ENCODE measurements at regions not wholly inside any gene's neighbourhood (a gene's known extent, or its start where the extent isn't known, plus 50 kb on each side); places are given as distances from the start of the nearest gene placed in this dataset.

DNA sequence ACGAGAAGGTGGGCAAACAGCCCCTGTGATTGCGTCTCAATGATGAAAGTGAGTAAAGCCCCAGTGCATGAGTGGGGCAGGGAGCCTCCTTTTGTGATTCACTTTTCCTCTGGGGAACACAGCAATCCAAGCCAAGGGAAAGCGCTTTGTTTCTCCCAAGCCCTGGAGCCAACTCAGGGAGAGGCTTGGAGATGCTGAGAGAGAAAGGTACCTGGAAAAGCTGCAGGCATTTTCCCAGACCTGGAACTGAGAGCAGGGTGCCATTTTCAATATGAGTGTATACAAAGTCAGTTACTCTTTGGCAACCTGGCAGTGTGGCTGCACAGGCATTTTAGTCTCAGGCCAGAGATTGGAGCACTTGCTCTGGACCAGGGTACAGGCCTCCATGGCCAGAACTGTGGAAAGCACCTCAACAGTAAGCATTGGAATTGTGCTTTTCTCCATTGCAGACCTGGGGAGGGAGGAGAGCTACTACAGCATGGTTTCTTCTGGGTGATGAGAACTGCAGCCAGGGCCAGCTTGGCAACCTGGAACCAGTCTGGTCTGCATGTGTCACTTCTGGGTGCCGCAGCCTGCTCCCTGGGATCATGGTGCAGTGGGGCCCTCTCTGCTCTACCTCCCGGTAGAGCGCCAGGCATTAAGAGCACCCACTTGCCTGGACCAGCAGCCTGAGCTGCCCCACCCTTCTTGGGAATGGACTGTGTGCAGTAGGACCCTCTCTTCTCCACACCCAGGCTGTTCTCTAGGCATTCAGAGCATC is 89.0 kb upstream of the CDH5 start:
- Histone ChIP-seq H3K36me3 (ENCODE audit: low read depth) (no peaks in the 10 kb centered on the region), H3K4me3 (ENCODE audit: severe bottlenecking) (no peak overlapping the region), H3K9me3 (ENCODE audit: severe bottlenecking) (no peaks in the 10 kb centered on the region), H3K27ac (ENCODE audit: poor library complexity, severe bottlenecking) (peak overlapping the region; percentile 87), H3K27me3 (ENCODE audit: insufficient read depth, poor library complexity, severe bottlenecking) (no peaks in the 10 kb centered on the region), H3K4me1 (ENCODE audit: insufficient read depth, poor library complexity, severe bottlenecking) (peaks cover 17% of the 10 kb centered on the region)
- TF ChIP-seq, protein P1, sequence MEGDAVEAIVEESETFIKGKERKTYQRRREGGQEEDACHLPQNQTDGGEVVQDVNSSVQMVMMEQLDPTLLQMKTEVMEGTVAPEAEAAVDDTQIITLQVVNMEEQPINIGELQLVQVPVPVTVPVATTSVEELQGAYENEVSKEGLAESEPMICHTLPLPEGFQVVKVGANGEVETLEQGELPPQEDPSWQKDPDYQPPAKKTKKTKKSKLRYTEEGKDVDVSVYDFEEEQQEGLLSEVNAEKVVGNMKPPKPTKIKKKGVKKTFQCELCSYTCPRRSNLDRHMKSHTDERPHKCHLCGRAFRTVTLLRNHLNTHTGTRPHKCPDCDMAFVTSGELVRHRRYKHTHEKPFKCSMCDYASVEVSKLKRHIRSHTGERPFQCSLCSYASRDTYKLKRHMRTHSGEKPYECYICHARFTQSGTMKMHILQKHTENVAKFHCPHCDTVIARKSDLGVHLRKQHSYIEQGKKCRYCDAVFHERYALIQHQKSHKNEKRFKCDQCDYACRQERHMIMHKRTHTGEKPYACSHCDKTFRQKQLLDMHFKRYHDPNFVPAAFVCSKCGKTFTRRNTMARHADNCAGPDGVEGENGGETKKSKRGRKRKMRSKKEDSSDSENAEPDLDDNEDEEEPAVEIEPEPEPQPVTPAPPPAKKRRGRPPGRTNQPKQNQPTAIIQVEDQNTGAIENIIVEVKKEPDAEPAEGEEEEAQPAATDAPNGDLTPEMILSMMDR (IDR thresholded peaks at IDR 0.05; ENCODE audit: poor library complexity, severe bottlenecking) = no peak
- ATAC-seq (ENCODE audit: low read depth) (no peak), DNase-seq (ENCODE audit: low spot score) (no peak)

DNA sequence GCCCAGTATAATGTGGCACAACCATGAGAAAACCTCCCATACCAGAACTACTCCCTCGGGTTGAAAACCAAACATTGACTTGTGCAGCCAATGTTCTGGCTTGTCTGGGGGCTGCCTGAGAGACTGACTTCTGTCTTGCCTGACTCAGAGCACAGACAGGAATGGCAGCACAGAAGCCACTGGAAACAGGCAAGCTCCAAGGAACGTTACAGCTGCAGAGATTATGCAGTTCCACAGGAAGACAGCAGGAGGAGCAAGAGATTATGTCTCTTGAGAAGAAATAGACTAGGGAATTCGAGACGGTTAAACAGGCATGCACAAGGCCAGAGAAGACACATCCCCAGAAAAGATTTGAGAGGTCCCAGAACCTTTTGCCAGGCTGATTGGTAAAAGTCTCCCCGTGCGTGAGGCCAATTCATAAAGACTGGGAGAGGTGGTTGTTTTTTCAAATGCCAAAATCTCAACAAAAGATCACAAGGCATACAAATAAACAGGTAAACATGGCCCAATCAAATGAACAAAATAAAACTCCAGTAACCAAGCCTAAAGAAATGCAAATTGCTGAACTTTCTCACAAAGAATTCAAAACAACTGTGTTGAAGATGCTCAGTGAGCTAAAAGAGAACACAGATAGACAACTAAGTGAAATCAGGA is 90.6 kb upstream of the CDH5 start:
- ATAC-seq (ENCODE audit: low read depth) (no peak), DNase-seq (ENCODE audit: low spot score) (no peak)
- Histone ChIP-seq H3K36me3 (ENCODE audit: low read depth) (no peaks in the 10 kb centered on the region), H3K27me3 (ENCODE audit: insufficient read depth, poor library complexity, severe bottlenecking) (no peaks in the 10 kb centered on the region), H3K4me3 (ENCODE audit: severe bottlenecking) (no peak overlapping the region), H3K9me3 (ENCODE audit: severe bottlenecking) (no peaks in the 10 kb centered on the region), H3K4me1 (ENCODE audit: insufficient read depth, poor library complexity, severe bottlenecking) (peaks cover 26% of the 10 kb centered on the region), H3K27ac (ENCODE audit: poor library complexity, severe bottlenecking) (no peak overlapping the region)
- TF ChIP-seq, protein P1 (IDR thresholded peaks at IDR 0.05; ENCODE audit: poor library complexity, severe bottlenecking) = peak; percentile 61

DNA sequence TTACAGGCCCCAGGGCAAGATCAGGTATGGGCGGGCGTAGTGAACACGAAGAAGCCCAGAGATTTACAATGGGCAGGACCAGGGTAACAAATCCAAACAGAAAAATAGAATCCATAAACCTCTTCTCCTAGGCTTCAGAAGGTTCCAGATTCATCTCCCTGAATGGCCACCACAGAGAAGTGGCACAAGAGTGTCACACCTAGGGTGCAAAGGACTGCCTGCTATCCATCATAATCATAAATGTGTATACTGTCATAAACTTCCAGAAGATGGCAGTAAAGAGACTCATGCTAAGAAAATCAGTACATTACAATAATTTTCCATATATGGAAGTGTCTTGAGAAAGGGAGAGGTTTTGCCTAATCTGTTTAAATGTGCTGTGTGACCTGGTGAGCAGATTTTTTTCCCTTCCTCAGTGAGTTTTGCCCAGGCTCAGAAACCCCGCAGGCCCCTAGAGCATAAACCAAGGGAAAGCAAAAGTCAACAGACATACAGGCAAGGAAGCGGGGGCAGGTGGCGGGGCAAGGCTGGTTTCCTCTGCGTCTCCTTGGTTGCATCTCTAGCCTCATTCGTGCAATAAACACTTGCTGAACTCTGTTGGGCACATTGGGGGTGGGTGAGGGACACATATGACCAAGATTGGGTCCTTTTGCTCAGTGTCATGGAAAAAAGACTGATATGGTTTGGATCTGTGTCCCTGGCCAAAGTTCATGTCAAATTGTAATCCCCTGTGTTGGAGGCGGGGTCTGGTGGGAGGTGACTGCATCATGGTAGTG is 92.0 kb upstream of the CDH5 start:
- DNase-seq (ENCODE audit: low spot score) (no peak), ATAC-seq (ENCODE audit: low read depth) (no peak)
- H3K27me3 ChIP-seq (ENCODE audit: insufficient read depth, poor library complexity, severe bottlenecking) = no peaks in the 10 kb centered on the region
- H3K36me3 ChIP-seq (ENCODE audit: low read depth) = no peaks in the 10 kb centered on the region
- H3K9me3 ChIP-seq (ENCODE audit: severe bottlenecking) = no peaks in the 10 kb centered on the region
- no peak overlapping the region for H3K27ac ChIP-seq (ENCODE audit: poor library complexity, severe bottlenecking)
- TF ChIP-seq, protein P1 (IDR thresholded peaks at IDR 0.05; ENCODE audit: poor library complexity, severe bottlenecking) = peak; percentile 66
- no peak overlapping the region for H3K4me3 ChIP-seq (ENCODE audit: severe bottlenecking)
- peaks cover 29% of the 10 kb centered on the region for H3K4me1 ChIP-seq (ENCODE audit: insufficient read depth, poor library complexity, severe bottlenecking)

DNA sequence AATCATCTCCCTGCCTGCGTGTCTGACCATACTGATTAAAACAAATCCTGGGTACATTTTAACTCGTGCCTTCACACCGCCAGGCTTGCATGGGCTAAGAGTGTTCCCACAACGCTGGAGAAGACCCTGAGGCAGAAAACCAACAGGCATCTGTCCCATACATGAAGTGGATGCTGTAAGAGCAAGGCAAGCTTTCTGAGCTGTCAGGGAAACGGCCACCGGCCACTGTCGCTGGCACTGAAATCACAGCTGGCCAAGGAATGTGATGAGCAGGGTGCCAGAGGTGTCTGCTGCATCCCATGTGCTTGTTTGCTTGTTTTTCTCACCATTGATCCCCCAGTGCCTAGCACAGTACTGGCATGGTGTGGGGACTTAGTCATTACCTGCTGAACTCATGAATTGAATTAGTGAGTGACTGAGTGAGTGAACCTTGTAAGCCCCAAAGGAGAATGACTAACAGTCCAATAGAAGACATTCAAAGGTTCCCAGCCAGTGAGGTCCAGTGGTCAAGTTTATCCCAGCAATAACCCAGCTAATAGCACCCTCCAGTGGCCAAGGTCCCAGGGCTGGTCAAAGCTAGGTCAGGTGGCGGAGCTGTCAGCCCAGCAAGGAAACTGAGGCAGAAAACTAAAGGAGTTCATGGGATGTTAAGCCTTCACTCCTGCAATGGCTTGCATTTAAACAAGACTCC is 92.7 kb upstream of the CDH5 start:
- no peak overlapping the region for H3K27ac ChIP-seq (ENCODE audit: poor library complexity, severe bottlenecking)
- no peaks in the 10 kb centered on the region for H3K9me3 ChIP-seq (ENCODE audit: severe bottlenecking)
- H3K4me1 ChIP-seq (ENCODE audit: insufficient read depth, poor library complexity, severe bottlenecking) = peaks cover 26% of the 10 kb centered on the region
- H3K4me3 ChIP-seq (ENCODE audit: severe bottlenecking) = no peak overlapping the region
- no peaks in the 10 kb centered on the region for H3K36me3 ChIP-seq (ENCODE audit: low read depth)
- TF ChIP-seq, protein P1 (IDR thresholded peaks at IDR 0.05; ENCODE audit: poor library complexity, severe bottlenecking) = no peak
- no peaks in the 10 kb centered on the region for H3K27me3 ChIP-seq (ENCODE audit: insufficient read depth, poor library complexity, severe bottlenecking)
- ATAC-seq (ENCODE audit: low read depth) = no peak
- no peak for DNase-seq (ENCODE audit: low spot score)
